HEK293T (cell line): ENCODE measurements at regions not wholly inside any gene's neighbourhood (a gene's known extent, or its start where the extent isn't known, plus 50 kb on each side); places are given as distances from the start of the nearest gene placed in this dataset.

Source experiments
- BHLHE40 ChIP-seq: fragments of 450-650 bp; IDR thresholded peaks from 2 replicates; pipeline ENCODE4 v1.6.1; 2016; ENCODE audit warnings: mild to moderate bottlenecking, moderate library complexity, borderline replicate concordance
- FOXM1 ChIP-seq: fragments of 450-650 bp; IDR thresholded peaks from 2 replicates; pipeline ENCODE4 v1.6.1; 2017; ENCODE audit warnings: mild to moderate bottlenecking, borderline replicate concordance
- L3MBTL2 ChIP-seq: fragments of 450-650 bp; conservative IDR thresholded peaks from 2 replicates; pipeline ENCODE4 v1.6.1; 2016; ENCODE audit warnings: mild to moderate bottlenecking
- SP1 ChIP-seq: fragments of 450-650 bp; IDR thresholded peaks from 2 replicates; pipeline ENCODE4 v1.6.1; 2017
- ZNF384 ChIP-seq: fragments of 450-650 bp; IDR thresholded peaks from 2 replicates; pipeline ENCODE4 v1.6.1; 2016

DNA sequence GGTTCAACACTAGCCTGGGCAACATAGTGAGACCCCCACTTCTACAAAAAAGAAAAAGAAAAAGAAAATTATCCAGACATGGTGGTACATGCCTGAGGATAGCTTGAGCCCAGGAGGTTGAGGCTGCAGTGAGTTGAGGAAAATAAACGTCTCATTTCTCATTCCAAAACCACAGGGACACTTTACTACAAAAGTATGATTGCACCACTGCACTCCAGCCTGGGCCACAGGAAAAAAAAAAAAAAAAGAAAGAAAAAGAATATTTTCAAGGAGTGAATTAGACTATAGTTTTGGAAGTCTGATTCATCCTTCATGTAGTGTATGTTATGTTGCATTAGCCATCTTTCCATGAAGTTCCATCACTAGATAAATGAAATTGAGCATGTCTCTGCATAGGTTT is 149.5 kb upstream of the THBS1 start:
- TF ChIP-seq L3MBTL2 (no peak), SP1 (no peak), BHLHE40 (no peak), FOXM1 (no peak), ZNF384 (no peak)
